ENCODE measurements at regions not wholly inside any gene's neighbourhood (a gene's known extent, or its start where the extent isn't known, plus 50 kb on each side); places are given as distances from the start of the nearest gene placed in this dataset.

DNA sequence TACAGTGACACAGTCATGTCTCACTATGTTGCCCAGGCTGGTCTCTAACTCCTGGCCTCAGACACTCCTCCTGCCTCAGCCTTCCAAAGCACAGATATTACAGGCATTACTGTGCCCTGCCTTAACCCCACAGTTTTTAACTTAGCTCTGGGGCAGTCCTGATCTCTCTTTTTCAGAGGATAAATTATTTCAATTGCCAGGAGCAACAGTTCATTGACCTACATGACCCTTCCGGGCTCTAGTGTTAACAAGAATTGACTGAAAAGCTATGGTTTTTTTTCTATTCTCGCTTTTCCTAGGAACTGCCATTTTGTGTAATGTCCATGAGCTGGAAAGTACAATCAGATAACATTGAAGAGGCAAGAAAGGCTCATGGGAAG is 92.8 kb downstream of the HNRNPLL start:
- DNase-seq (ENCODE audit: low spot score in 2 of 2) (no peak), FAIRE-seq (no peak)

DNA sequence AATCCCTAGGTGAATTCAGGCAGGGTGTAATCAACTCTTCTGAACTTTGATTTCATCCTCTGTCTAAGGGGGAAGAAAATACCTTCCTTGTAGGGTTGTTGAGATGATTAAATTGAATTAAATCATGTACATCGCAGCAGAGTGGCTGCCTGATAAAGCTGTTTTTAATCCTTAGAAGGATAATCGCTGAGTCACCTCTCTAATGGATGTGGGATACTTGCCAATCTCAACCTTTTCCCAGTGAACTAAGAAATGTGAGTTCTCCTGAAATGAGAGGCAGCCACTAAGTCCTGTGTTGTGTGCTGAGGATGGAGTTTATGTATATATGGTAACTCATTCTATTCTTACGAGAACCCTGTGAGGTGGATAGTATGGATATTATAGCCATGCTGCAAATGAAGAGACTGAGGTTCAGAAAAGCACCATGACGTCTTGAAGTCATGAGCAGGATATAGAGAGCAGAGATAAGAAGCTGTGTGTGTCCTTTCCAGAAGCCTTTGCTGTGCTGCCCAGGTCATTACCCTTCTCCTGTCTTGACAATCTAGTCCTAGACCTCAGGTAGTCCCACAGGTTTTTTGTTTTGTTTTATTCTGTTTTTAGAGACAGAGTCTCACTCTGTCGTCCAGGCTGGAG is 93.3 kb downstream of the HNRNPLL start:
- DNase-seq (ENCODE audit: low spot score in 2 of 2), result no peak
- no peak for FAIRE-seq

DNA sequence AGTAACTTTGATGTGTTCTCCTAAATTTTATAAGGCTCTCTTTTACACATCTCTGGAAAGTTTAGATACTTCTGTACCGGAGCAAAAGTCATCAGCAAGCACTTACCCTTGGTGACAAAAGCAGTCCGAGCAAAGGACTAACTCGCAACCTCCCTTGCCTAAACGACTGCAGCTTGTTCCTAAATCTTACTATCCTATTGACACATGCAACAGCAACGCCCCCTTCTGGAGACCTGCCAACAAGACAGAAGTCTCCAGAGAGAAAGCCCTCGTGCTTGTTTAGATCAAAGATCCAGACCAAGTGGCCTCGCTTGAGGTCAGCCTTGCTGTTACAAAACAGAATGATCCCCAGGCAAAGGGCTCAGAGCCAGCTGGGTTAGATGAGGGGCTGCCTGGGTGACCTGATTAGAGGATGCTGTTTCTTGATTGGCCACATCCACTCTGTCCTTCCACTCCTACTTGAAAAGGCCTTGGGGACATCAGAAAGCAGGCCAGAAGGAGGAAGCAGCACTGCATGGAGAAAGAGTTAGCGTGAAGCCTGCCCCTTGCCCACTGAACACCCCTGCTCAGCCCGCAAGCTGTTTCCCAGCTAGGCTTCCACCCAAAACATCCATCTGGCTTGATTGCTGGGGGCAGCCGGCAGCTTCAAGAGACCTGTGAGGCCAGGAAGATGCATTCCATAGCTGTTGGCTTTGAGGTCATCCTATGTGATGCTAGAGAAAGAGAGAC is 94.3 kb downstream of the HNRNPLL start:
- DNase-seq (ENCODE audit: low spot score in 2 of 2) (peak in 1 of 2 donors; percentile 54), FAIRE-seq (no peak)

DNA sequence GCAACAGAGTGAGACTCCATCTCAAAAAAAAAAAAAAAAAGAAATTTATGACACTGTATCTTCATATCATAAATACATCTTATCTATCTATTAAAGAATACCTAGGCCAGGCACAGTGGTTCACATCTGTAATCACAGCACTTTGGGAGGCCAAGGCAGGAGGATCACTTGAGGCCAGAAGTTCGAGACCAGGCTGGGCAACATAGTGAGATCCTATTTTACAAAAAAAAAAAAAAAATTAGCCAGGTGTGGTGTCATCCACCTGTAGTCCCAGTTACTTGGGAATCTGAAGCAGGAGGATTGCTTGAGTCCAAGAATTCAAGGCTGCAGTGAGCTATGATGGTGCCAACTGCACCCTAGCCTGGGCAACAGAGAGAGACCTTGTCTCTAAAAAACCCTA is 95.0 kb downstream of the HNRNPLL start:
- DNase-seq (ENCODE audit: low spot score in 2 of 2) (no peak), FAIRE-seq (no peak)

DNA sequence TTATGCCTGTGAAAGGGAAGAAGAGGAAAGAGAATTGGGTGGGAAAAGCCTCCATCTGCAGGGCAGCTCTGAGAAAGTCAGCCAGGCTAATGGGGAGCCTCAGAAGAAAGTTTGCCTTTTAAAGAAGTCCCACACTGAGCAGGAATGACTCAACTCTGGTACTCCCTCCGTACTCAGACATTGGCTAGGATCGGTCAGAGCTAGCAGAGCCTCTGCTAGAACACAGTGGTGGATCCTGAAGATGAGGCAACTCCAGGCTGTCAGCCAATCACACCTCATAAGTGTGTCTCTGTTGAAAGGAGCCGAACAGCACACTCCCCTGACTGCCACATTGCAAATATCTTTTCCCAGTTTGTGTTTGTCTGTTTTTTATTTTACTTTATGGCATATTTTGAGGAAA is 96.9 kb downstream of the HNRNPLL start:
- DNase-seq (ENCODE audit: low spot score in 2 of 2) (no peak), FAIRE-seq (no peak)

DNA sequence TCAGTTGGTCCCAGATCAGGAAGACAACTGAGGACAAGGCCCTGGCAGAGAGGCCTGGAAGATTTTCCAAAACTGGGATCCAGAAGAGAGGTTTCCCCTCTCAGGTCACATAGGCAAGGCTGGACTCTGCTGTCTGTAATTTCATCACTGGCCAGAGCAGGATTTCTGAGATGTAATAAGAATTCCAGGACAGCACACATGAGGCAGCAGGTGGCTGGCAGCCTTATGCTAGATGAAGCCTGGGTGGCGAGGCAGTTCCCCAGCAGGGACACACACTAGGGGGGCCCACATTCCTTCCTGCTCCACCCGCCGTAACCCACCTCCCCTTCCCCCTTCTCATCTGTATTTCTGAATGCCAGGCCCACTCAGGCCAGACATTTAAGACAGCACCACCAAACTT is 98.6 kb downstream of the HNRNPLL start:
- FAIRE-seq (no peak), DNase-seq (ENCODE audit: low spot score in 2 of 2) (no peak)

DNA sequence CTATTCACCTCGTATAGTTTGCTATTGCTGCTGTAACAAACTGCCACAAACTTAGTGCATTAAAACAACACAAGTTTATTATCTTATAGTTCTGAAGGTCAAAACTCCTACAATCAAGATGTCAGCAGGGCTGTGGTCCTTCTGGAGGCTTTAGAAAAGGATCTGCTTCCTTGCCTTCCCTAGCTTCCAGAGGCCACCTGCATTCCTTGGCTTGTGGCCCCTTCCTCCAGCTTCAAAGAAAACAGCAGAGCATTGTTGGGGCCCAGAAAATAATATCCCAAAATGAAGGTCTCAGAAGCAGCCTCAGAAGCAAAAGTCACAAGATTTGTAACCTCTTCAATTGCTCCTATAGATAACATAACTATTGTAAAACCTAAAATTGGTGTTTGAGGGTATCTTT is 100.6 kb downstream of the HNRNPLL start:
- DNase-seq (ENCODE audit: low spot score in 2 of 2) (no peak), FAIRE-seq (no peak)

DNA sequence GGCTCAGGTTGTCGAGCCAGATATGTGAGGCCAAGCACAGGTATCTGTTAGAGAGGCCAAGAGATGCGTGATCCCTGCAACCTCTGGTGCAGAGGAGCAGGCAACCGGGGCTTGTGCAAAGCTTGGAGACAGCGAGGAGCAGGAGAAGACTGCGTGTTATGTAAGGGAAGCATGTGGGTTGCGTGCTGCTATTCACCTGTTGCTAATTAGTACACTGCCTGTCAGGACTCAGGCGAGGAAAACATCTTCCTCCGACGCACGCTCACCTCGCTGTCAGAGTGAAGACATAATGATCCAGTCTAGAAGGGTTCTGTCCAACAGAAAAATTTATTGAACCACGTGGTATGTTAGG is 102.5 kb downstream of the HNRNPLL start:
- no peak for DNase-seq (ENCODE audit: low spot score in 2 of 2)
- no peak for FAIRE-seq

DNA sequence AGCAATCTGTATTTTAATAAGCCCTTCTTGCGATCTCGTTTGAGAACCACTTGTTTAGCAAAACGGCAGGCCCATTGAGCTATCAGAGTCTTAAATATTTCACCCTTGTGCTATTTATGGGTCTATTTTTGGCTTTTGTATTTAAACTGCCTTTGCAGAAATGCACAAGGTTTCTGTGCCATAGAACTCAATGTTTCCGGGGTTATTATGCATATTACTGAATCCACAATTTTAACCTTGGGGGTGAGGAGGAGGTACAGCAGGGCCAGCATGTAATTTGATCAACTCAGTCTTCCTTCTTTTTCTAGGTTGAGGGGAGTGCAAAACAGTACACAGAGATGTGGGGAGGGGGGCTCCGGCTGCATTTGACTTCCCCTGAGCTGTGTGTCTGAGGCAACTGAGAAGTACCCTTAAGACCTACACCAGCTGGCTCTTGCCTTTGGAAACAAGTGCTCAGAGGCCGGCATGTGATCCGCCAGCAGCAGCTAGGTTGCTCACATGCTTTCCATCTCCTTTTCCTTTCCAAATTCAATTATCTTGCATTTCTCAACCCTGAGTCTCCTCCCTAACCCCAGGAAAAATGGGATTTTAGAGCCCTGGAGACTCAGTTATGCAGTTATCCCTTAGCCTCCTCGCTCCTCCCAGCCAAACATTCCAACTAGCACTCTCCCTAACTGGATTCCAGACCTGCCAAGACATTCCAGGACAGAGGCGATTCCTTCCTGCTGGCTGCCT is 103.0 kb downstream of the HNRNPLL start:
- no peak for DNase-seq (ENCODE audit: low spot score in 2 of 2)
- FAIRE-seq, result no peak

DNA sequence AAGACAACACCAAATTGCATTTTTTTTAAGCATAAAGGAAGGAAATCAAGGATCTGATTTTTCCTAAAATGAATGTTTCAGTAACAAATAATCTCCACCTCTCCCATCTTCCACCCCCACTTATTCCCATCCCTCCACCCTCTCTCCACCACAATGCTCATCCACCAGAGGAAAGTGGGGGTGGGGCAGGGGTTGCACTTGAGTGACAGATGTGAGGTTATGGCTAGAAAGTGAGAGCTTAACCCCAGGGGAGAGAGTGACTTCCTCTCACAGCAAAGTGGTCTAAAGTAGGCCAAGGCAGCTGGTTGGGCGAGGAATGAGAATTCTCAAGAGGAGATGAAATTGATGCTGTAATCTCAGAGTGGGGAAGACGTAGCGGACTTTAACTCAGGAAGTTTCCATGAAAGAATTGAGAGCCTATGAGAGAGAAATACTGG is 104.7 kb downstream of the HNRNPLL start:
- no peak for DNase-seq (ENCODE audit: low spot score in 2 of 2)
- FAIRE-seq, result no peak

DNA sequence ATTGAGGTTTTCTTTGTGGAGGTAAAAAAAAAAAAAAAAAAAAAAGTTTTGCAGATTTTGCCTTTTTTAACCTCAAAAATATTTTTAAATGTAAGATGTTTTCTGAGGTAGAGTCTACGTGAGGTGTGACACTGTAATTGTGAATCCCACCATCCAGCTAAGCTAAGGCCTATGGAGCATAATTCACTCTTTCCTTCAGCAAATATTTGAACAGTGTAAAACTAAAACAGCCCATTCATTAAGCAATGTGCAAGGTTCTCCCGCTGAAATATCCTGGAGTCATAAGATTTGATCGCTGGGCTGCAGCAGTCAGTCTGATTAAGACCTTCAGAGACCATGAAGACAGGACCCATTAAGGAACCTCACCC is 105.1 kb downstream of the HNRNPLL start:
- no peak for FAIRE-seq
- DNase-seq (ENCODE audit: low spot score in 2 of 2), result no peak

DNA sequence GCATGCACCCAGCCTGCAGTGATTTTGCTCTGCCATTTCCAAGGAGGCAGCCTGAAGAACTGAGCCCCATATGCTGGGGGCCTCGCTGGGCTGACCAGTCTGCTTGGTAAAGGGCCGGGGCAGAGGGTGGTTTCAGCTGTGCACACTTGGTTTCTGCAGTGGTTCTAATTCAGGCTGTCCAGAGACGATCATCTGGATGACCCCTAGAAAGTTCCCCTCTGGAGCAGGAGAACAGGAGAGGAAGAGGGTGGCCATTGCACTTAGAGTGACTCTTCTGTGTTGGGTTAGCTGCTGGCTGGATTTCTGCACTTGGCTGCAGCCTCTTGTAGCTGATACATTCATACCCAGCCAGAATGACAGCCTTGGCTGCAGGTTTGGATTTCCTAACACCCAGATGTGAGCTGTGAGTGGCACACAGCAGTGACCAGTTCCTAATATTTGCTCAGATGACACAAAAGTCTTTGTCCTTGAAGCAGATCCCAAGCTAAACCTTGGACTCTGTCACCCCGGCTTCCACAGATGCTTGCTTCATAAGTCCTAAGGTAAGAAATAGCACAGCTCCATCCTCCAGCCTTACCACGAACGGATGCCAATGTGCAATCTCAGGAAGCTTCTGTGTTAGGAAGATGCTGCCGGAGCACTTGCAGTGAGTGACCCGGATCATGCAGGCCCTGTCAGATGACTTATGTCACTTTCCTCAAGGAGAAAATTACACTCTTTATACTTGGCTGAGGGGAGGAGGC is 105.6 kb downstream of the HNRNPLL start:
- FAIRE-seq (no peak), DNase-seq (ENCODE audit: low spot score in 2 of 2) (no peak)

DNA sequence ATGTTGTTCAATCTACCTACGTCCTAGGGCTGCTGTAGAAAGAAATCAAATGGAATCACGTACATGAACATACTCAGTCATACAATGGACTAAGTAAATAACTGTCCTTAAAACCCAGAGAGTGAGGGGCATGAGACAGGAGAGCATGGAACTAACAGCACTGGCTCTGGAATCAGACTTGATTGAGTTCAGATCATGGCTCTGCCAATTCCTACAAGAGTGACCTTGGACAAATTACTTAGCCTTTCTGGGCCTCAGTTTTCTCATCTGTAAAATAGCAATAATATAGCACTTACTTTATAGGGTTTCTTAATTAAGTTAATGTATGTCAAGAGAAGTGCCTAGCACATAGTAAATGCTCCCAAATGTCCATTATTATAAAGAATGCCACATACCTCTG is 106.8 kb downstream of the HNRNPLL start:
- no peak for FAIRE-seq
- no peak for DNase-seq (ENCODE audit: low spot score in 2 of 2)

DNA sequence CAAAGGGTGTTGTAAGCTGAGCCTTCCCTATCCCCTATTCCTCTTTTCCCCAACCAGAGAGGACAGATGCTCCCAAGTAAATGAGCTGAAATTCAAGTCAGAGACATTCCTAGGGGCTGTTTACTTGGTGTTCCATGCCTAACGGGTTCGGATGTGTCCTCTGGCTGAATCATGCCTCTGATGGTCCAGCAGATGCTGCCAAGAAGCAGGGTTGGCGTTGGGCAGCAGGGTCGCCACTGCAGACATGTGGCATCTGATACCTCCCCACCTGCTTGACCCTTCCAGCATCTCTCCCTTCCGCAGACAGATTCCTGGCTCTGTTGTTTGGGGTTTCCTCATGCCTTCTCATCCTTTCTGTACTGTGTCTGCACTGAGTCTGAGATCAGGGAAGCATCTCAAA is 108.3 kb downstream of the HNRNPLL start:
- DNase-seq (ENCODE audit: low spot score in 2 of 2), result no peak
- no peak for FAIRE-seq

DNA sequence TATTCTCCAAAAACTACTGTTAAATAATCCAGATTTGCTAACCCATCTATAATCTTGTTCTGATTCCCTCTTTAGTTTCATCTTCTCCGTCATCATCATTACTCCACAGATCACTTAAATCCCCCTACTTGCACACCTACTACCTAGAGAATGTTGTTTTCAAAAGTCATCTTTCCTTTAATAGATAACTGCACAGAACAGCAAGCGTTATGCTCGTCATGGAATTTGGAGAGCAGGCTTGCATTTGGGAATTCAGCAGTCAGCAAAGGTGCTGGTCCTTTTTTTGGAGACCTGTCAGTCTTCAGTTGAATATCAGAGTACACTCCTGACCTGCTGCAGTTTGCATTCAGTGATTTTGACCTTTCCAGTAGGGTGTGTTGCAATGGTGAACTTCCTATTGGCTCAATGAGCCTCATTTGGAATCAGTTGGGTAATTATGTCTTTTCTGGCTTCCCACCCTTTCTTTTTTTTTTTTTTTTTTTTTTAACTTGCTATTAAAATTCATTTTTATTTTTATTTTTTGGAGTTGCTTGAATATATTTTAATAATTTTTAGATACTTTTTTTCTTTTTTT is 110.6 kb downstream of the HNRNPLL start:
- FAIRE-seq, result no peak

DNA sequence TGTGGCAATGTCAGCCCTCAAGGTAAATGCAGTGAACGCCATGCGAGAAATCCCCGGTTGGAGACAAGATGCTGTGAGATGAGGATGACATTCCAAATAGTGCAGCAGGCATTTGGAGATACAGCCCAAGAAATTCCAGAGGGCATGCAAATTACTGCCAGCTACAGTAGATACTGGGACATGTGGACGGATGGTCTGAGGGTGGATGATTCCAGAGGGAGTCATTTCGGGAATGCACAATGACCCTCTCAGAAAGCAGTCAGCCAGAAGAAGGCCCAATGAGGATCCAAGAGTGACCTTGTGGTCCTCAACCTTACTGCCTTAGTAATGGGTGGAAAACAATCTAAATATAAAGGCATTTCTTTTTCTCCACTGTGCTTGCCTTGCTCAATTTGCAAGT is 111.3 kb downstream of the HNRNPLL start:
- no peak for DNase-seq (ENCODE audit: low spot score in 2 of 2)
- FAIRE-seq, result no peak

More for the DNA sequence above, 110.6 kb downstream of the HNRNPLL start:
- no peak for DNase-seq (ENCODE audit: low spot score in 2 of 2)

DNA sequence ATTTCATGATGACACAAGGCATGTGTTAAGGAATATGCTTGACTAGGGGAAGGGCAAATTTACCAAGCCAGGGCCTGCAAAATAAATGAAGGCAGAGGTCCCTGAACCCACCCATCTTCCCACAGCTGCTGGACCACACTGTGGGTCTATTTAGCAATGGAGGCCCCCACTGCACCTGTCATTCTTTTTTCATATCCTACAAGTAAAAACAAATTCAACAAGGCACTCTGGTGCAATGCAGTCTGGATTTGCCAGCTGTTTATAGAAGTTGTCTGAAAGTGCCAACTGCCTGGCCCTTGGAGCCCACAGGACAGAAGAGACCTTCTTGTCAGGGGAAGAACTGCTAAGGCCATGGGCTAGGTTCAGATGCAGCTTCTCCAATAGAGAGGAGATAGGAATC is 112.8 kb upstream of the ATL2 start:
- FAIRE-seq (no peak), DNase-seq (ENCODE audit: low spot score in 2 of 2) (no peak)

DNA sequence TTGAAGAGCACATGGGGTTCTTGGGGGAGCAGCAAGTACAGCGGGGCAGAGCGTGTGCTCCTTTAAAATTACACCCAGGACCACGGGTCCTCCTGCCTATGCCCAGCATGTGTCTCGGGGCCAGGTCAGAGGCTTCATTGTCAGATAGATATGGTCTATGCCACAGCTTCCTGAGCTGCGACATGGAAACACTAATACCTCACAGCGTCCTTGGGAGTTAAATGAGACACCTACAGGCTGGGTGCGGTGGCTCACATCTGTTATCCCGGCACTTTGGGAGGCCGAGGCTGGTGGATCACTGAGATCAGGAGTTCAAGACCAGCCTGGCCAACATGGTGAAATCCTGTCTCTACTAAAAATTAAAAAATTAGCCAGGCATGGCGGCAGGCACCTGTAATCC is 110.8 kb upstream of the ATL2 start:
- no peak for FAIRE-seq
- no peak for DNase-seq (ENCODE audit: low spot score in 2 of 2)

DNA sequence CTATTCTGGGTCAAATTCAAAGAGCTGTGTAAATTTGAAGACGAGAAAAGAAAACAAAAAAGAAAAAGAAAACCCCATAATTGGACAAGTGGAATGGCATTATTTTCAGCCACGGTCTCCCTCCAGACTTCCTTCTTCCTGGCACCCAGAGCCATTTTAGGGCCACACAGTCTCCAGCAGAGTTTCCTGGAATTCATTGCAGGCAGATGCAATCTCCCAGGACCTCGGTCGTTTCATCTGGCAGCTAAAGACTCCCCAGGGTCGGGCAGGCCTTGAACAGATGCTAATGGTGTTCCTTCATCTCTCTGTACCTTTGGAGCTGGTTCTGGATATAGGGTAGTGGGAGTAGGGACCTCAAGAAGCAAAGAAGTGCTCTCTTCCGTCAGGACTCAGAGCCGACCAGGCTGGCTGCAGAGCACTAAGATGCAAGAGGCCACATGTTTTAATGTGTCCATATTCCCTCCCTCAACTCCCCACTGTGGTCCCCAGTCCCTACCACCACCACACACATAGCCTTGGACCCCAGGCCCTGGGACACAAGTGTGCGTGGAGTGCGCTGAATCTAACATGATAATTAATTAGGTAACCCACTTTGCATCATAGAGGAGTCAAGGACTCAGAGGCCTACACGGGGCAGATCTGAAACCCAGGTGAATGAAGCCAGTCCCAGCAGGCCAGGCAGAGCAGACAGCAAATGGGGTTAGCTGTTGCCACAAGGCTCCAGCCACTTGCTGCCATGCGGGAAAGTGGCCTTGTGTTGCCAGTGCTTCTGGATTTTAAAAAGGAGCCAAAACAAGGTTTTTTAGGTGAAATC is 109.3 kb upstream of the ATL2 start:
- FAIRE-seq (no peak), DNase-seq (ENCODE audit: low spot score in 2 of 2) (no peak)

DNA sequence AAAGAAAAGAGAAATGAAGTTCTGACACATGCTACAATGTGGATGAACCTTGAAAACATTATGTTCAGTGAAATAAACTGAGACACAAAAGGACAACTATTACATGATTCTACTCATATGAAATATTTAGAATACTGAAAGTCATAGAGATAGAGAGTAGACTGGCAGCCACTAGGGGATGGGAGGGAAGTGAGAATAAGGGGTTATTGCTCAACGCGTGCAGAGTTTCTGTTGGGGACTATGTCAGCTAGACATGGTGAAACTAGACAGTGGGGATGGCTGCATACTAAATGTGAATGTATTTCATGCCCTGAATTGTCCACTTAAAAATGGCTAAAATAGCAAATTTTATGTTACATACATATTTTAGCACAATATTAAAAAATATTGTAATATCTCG is 108.7 kb upstream of the ATL2 start:
- no peak for DNase-seq (ENCODE audit: low spot score in 2 of 2)
- no peak for FAIRE-seq
